SK-N-SH (cell line): ENCODE measurements at regions not wholly inside any gene's neighbourhood (a gene's known extent, or its start where the extent isn't known, plus 50 kb on each side); places are given as distances from the start of the nearest gene placed in this dataset.

Experiments used
- CTCF ChIA-PET: fragments of 300-600, 350-600 bp; formaldehyde crosslinking; extraction: SDS; loops from one replicate; lab custom pipeline; 2021; lab: Yijun Ruan, JAX
- POLR2A ChIA-PET: fragments of 350-600 bp; sonication (Branson Sonifier 250); formaldehyde crosslinking; extraction: SDS; loops from one replicate; lab custom pipeline; 2020; ENCODE audit warnings: antibody characterized with exemption, inconsistent platforms; lab: Yijun Ruan, JAX
- DNase-seq: peaks from one replicate; pipeline ENCODE4 v3.0.0; 2012
- H2AFZ ChIP-seq: fragments of 200-600 bp; sonication (generic); 2 replicates; pipeline ENCODE4 v1.8.1; 2016; ENCODE audit warnings: antibody characterized with exemption, mild to moderate bottlenecking, low read depth
- H3F3A ChIP-seq: fragments of 200-600 bp; sonication (generic); replicated peaks from 2 replicates; pipeline ENCODE3; 2016; ENCODE audit warnings: antibody characterized with exemption, mild to moderate bottlenecking; ENCODE audit not compliant: insufficient read depth
- H3K27ac ChIP-seq, 2 experiments: fragments of 200-500 bp in 1 of 2; fragments of 200-600 bp in 1 of 2; sonication (Bioruptor generic) in 1 of 2; sonication (generic), shearing (Covaris generic) in 1 of 2; 2 replicates each; pipeline versions ENCODE4 v1.5.1 to v1.6.1; 2014 to 2016; ENCODE audit warnings: low read depth in 2 of 2, inconsistent platforms in 1 of 2, low read length in 1 of 2, mild to moderate bottlenecking in 1 of 2, mixed read lengths in 1 of 2
- H3K27me3 ChIP-seq: fragments of 200-600 bp; sonication (generic), shearing (Covaris generic); 2 replicates; pipeline ENCODE4 v1.6.1; 2016; ENCODE audit warnings: mixed run types; ENCODE audit not compliant: insufficient read depth
- H3K36me3 ChIP-seq, 2 experiments: fragments of 200-500 bp in 1 of 2; fragments of 200-600 bp in 1 of 2; sonication (Bioruptor generic) in 1 of 2; sonication (generic) in 1 of 2; replicated peaks in 1 of 2; 2 replicates each; pipeline versions ENCODE3 to v1.5.1; 2014 to 2016; ENCODE audit warnings: low read length in 1 of 2, mild to moderate bottlenecking in 1 of 2; ENCODE audit not compliant: insufficient read depth in 2 of 2, control insufficient read depth in 1 of 2
- H3K4me1 ChIP-seq, 2 experiments: fragments of 200-500 bp in 1 of 2; fragments of 200-600 bp in 1 of 2; sonication (Bioruptor generic) in 1 of 2; sonication (generic), shearing (Covaris generic) in 1 of 2; 2 replicates each; pipeline versions ENCODE4 v1.5.1 to v1.6.1; 2014 to 2016; ENCODE audit warnings: low read depth in 1 of 2, low read length in 1 of 2, mixed run types in 1 of 2; ENCODE audit not compliant: insufficient read depth in 2 of 2, control insufficient read depth in 1 of 2
- H3K4me2 ChIP-seq: fragments of 200-600 bp; sonication (generic), shearing (Covaris generic); 2 replicates; pipeline ENCODE4 v1.6.1; 2017; ENCODE audit warnings: mixed run types
- H3K4me3 ChIP-seq, 2 experiments: fragments of 200-500 bp in 1 of 2; fragments of 200-600 bp in 1 of 2; sonication (Bioruptor generic) in 1 of 2; sonication (generic), shearing (Covaris generic) in 1 of 2; 2 replicates each; pipeline versions ENCODE4 v1.5.1 to v1.8.1; 2014 to 2016; ENCODE audit warnings: low read depth in 2 of 2, inconsistent platforms in 1 of 2, low read length in 1 of 2, mild to moderate bottlenecking in 1 of 2, mixed read lengths in 1 of 2, moderate library complexity in 1 of 2
- H3K79me2 ChIP-seq: fragments of 200-600 bp; sonication (generic); 2 replicates; pipeline ENCODE4 v1.8.1; 2017; ENCODE audit warnings: mild to moderate bottlenecking; ENCODE audit not compliant: insufficient read depth
- H3K9ac ChIP-seq: fragments of 200-600 bp; sonication (generic); 2 replicates; pipeline ENCODE4 v1.6.1; 2017; ENCODE audit warnings: mixed run types
- H3K9me2 ChIP-seq: fragments of 200-600 bp; sonication (generic); 2 replicates; pipeline ENCODE4 v1.6.1; 2017; ENCODE audit warnings: mixed run types
- H3K9me3 ChIP-seq: fragments of 200-600 bp; sonication (generic); 2 replicates; pipeline ENCODE4 v1.6.1; 2017; ENCODE audit warnings: mixed run types, mild to moderate bottlenecking, moderate library complexity
- H4K20me1 ChIP-seq: fragments of 200-600 bp; sonication (generic); 2 replicates; pipeline ENCODE4 v1.6.1; 2017; ENCODE audit warnings: mild to moderate bottlenecking, mixed run types; ENCODE audit not compliant: insufficient read depth
- CHD2 ChIP-seq: fragments of 150-350 bp; IDR thresholded peaks from 2 replicates; pipeline ENCODE4 v1.6.1; 2018; ENCODE audit warnings: low read length; ENCODE audit not compliant: partially characterized antibody
- EP300 ChIP-seq, 2 experiments: IDR thresholded peaks; 2 replicates each; pipeline versions ENCODE4 v1.4.0 to v1.6.1; 2012; ENCODE audit warnings: borderline replicate concordance in 1 of 2, low read depth in 1 of 2, low read length in 1 of 2
- FOSL2 ChIP-seq: IDR thresholded peaks from 2 replicates; pipeline ENCODE4 v1.4.0; 2012; ENCODE audit warnings: low read depth, mild to moderate bottlenecking, moderate library complexity, borderline replicate concordance
- FOXM1 ChIP-seq: IDR thresholded peaks from 2 replicates; pipeline ENCODE4 v1.4.0; 2012; ENCODE audit warnings: low read depth, mild to moderate bottlenecking
- GABPA ChIP-seq: IDR thresholded peaks from 2 replicates; pipeline ENCODE4 v1.4.0; 2012; ENCODE audit warnings: low read depth, mild to moderate bottlenecking
- IRF3 ChIP-seq: fragments of 150-350 bp; IDR thresholded peaks from 2 replicates; pipeline ENCODE4 v1.6.1; 2016; ENCODE audit warnings: mild to moderate bottlenecking, low read depth, low read length
- RFX5 ChIP-seq: IDR thresholded peaks from 2 replicates; pipeline ENCODE4 v1.6.1; 2012; ENCODE audit warnings: mild to moderate bottlenecking, improper control_type of control experiment, low read length
- SIN3A ChIP-seq: IDR thresholded peaks from 2 replicates; pipeline ENCODE4 v1.6.1; 2012; ENCODE audit warnings: low read depth, mild to moderate bottlenecking, low read length, moderate library complexity, borderline replicate concordance
- TCF12 ChIP-seq: IDR thresholded peaks from 2 replicates; pipeline ENCODE4 v1.4.0; 2012
- USF1 ChIP-seq: IDR thresholded peaks from 2 replicates; pipeline ENCODE4 v1.4.0; 2012; ENCODE audit warnings: low read depth, borderline replicate concordance
- WGBS: methylation state at CpG from one replicate; pipeline ENCODE4 v1.1.6; 2017; ENCODE audit warnings: low lambda C conversion rate; 5-methylcytosine and 5-hydroxymethylcytosine counted together
- TF ChIP-seq, protein P1 (sequence below): IDR thresholded peaks from 2 replicates; pipeline ENCODE4 v1.6.1; 2012; ENCODE audit warnings: mild to moderate bottlenecking, low read depth, low read length, moderate library complexity
- TF ChIP-seq, protein P2 (sequence below): IDR thresholded peaks from 2 replicates; pipeline ENCODE4 v1.4.0; 2012; ENCODE audit warnings: low read depth

DNA sequence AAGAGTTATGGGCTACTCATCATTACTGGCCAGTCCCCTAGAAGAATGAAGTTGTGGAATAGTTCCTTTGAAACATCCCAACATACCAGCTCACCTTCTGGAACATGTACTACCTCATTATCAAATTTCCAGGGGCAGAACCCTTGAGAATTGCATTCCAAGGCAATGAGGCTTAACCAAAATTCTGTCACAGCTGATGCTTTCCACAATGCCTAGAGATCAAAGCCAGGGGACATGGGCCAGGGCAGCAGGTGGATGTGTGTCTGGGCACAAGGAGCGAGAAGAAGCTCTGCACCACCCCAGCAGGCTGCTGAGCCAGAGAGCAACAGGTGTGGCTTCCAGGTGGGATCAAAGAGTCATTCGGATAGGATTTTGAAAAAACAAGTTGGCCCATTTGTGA is 362.1 kb downstream of the EFNB2 start:
- H3K27me3 ChIP-seq, result no peaks in the 10 kb centered on the region
- H3K36me3 ChIP-seq, result no peaks in the 10 kb centered on the region
- H3K9me3 ChIP-seq, result no peaks in the 10 kb centered on the region
- no peak for DNase-seq
- H3F3A ChIP-seq, result no peaks in the 10 kb centered on the region
- H3K9me2 ChIP-seq, result no peaks in the 10 kb centered on the region
- H3K4me2 ChIP-seq, result no peak overlapping the region
- H4K20me1 ChIP-seq, result no peaks in the 10 kb centered on the region
- no peak overlapping the region for H2AFZ ChIP-seq
- ChIA-PET CTCF (interaction anchor here (1.4 kb wide), 1 partner anchor 13 kb away, joined by 4 read pairs; no protein-coding TSS in a partner anchor), POLR2A (no interaction called here)
- no peaks in the 10 kb centered on the region for H3K79me2 ChIP-seq
- no peak overlapping the region for H3K4me3 ChIP-seq
- H3K27ac ChIP-seq, result no peak overlapping the region
- no peak for TF ChIP-seq CHD2
- TF ChIP-seq RFX5, result no peak
- TF ChIP-seq TCF12, result peak; percentile 42; the same call in 1 of the 2 replicates
- 83% methylated on average over 2 of the region's 2 CpGs for WGBS
- no peak overlapping the region for H3K9ac ChIP-seq
- peaks cover 0 to 7% of the 10 kb centered on the region in 2 experiments; a peak in 2 of 4 replicates for H3K4me1 ChIP-seq

DNA sequence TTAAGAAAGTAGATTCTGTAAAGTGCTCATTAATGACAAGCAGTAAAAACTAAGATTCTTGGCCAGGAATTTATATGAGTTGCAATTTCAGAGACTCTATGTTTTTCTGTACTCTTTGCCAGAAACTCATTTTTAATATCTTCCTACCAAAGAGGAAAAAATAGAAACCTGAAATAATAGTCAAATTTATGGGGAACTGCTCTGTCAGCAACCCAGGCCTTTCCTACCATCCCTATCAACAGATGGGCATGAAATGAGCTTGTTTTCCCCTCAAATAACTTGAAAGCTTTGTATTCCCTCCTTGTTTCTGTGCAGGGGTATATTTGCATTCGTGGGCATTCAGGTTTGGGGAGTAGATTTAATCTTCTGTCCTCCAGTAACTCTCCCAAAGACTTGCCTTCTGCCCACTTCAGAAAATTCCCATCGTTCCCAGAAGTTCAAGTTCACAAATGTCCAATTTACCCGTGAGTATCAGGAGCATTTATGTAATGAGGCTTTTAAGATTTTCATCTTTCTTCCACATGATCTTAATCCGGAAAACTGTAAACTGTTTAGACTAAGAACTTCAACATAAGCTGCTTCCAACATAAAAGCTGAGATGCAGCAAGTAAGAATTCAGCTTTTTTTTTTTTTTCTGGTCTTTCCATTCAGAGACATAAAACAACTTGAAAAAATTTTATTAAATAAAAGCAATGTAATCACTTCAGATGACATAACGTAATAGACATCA is 363.1 kb downstream of the EFNB2 start:
- Histone ChIP-seq H3K79me2 (no peaks in the 10 kb centered on the region), H3K27me3 (no peaks in the 10 kb centered on the region), H3K9me3 (no peaks in the 10 kb centered on the region), H3K9me2 (no peaks in the 10 kb centered on the region), H3K4me1 (peaks cover 0 to 9% of the 10 kb centered on the region in 2 experiments; a peak in 2 of 4 replicates), H4K20me1 (no peaks in the 10 kb centered on the region), H3K9ac (no peak overlapping the region), H3F3A (no peaks in the 10 kb centered on the region), H3K4me3 (no peak overlapping the region), H2AFZ (no peak overlapping the region), H3K4me2 (no peak overlapping the region), H3K36me3 (no peaks in the 10 kb centered on the region), H3K27ac (no peak overlapping the region)
- ChIA-PET POLR2A (no interaction called here), CTCF (interaction anchor here (1.4 kb wide), 1 partner anchor 12 kb away, joined by 4 read pairs; no protein-coding TSS in a partner anchor)
- no peak for TF ChIP-seq EP300 (IDR thresholded peaks at IDR 0.05; ENCODE audit: borderline replicate concordance in 1 of 2, low read depth in 1 of 2, low read length in 1 of 2)
- TF ChIP-seq FOSL2, result no peak
- TF ChIP-seq, protein P1, sequence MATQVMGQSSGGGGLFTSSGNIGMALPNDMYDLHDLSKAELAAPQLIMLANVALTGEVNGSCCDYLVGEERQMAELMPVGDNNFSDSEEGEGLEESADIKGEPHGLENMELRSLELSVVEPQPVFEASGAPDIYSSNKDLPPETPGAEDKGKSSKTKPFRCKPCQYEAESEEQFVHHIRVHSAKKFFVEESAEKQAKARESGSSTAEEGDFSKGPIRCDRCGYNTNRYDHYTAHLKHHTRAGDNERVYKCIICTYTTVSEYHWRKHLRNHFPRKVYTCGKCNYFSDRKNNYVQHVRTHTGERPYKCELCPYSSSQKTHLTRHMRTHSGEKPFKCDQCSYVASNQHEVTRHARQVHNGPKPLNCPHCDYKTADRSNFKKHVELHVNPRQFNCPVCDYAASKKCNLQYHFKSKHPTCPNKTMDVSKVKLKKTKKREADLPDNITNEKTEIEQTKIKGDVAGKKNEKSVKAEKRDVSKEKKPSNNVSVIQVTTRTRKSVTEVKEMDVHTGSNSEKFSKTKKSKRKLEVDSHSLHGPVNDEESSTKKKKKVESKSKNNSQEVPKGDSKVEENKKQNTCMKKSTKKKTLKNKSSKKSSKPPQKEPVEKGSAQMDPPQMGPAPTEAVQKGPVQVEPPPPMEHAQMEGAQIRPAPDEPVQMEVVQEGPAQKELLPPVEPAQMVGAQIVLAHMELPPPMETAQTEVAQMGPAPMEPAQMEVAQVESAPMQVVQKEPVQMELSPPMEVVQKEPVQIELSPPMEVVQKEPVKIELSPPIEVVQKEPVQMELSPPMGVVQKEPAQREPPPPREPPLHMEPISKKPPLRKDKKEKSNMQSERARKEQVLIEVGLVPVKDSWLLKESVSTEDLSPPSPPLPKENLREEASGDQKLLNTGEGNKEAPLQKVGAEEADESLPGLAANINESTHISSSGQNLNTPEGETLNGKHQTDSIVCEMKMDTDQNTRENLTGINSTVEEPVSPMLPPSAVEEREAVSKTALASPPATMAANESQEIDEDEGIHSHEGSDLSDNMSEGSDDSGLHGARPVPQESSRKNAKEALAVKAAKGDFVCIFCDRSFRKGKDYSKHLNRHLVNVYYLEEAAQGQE, result no peak
- TF ChIP-seq TCF12, result no peak
- TF ChIP-seq USF1, result no peak
- no peak for TF ChIP-seq FOXM1
- TF ChIP-seq, protein P2, sequence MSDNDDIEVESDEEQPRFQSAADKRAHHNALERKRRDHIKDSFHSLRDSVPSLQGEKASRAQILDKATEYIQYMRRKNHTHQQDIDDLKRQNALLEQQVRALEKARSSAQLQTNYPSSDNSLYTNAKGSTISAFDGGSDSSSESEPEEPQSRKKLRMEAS, result no peak
- no peak for TF ChIP-seq IRF3
- TF ChIP-seq SIN3A, result no peak
- TF ChIP-seq GABPA, result no peak
- no peak for DNase-seq
- 72% methylated on average over 5 of the region's 5 CpGs for WGBS
